ENCODE measurements at regions not wholly inside any gene's neighbourhood (a gene's known extent, or its start where the extent isn't known, plus 50 kb on each side); places are given as distances from the start of the nearest gene placed in this dataset.

GRCh38 chr5:30572279-30572678 is 621.2 kb upstream of the CDH6 start:
- DNase-seq (ENCODE audit: low read depth) (no peak), FAIRE-seq (no peak)
- Histone ChIP-seq H3K27me3 (ENCODE audit: control insufficient read depth, insufficient read depth, low read length) (no peaks in the 10 kb centered on the region), H3K4me3 (ENCODE audit: low read depth, low read length) (no peak overlapping the region), H3K36me3 (ENCODE audit: control insufficient read depth, insufficient read depth, low read length) (no peaks in the 10 kb centered on the region)
- no peak for TF ChIP-seq CTCF (IDR thresholded peaks at IDR 0.05; ENCODE audit: insufficient read depth, low read length, severe bottlenecking)

GRCh38 chr5:30561771-30562170 is 631.7 kb upstream of the CDH6 start:
- DNase-seq (ENCODE audit: low read depth), result no peak
- no peaks in the 10 kb centered on the region for H3K36me3 ChIP-seq (ENCODE audit: control insufficient read depth, insufficient read depth, low read length)
- no peak overlapping the region for H3K4me3 ChIP-seq (ENCODE audit: low read depth, low read length)
- no peak for FAIRE-seq
- no peak for TF ChIP-seq CTCF (IDR thresholded peaks at IDR 0.05; ENCODE audit: insufficient read depth, low read length, severe bottlenecking)
- H3K27me3 ChIP-seq (ENCODE audit: control insufficient read depth, insufficient read depth, low read length), result no peaks in the 10 kb centered on the region

GRCh38 chr5:30551618-30552017 is 641.9 kb upstream of the CDH6 start:
- DNase-seq (ENCODE audit: low read depth), result no peak
- no peak for TF ChIP-seq CTCF (IDR thresholded peaks at IDR 0.05; ENCODE audit: insufficient read depth, low read length, severe bottlenecking)
- Histone ChIP-seq H3K27me3 (ENCODE audit: control insufficient read depth, insufficient read depth, low read length) (no peaks in the 10 kb centered on the region), H3K36me3 (ENCODE audit: control insufficient read depth, insufficient read depth, low read length) (no peaks in the 10 kb centered on the region), H3K4me3 (ENCODE audit: low read depth, low read length) (no peak overlapping the region)
- no peak for FAIRE-seq

GRCh38 chr5:30548580-30549305 is 644.7 kb upstream of the CDH6 start:
- no peak for TF ChIP-seq CTCF (IDR thresholded peaks at IDR 0.05; ENCODE audit: insufficient read depth, low read length, severe bottlenecking)
- H3K36me3 ChIP-seq (ENCODE audit: control insufficient read depth, insufficient read depth, low read length), result no peaks in the 10 kb centered on the region
- FAIRE-seq (no peak), DNase-seq (ENCODE audit: low read depth) (no peak)
- no peak overlapping the region for H3K4me3 ChIP-seq (ENCODE audit: low read depth, low read length)
- no peaks in the 10 kb centered on the region for H3K27me3 ChIP-seq (ENCODE audit: control insufficient read depth, insufficient read depth, low read length)

- DNase-seq (ENCODE audit: low read depth), result no peak
- no peak for FAIRE-seq
- no peak for TF ChIP-seq CTCF (IDR thresholded peaks at IDR 0.05; ENCODE audit: insufficient read depth, low read length, severe bottlenecking)
- Histone ChIP-seq H3K4me3 (ENCODE audit: low read depth, low read length) (no peak overlapping the region), H3K27me3 (ENCODE audit: control insufficient read depth, insufficient read depth, low read length) (no peaks in the 10 kb centered on the region), H3K36me3 (ENCODE audit: control insufficient read depth, insufficient read depth, low read length) (no peaks in the 10 kb centered on the region)
Observed at GRCh38 chr5:30540150-30540549, 653.3 kb upstream of the CDH6 start.
